ENCODE measurements at regions not wholly inside any gene's neighbourhood (a gene's known extent, or its start where the extent isn't known, plus 50 kb on each side); places are given as distances from the start of the nearest gene placed in this dataset.
A peak's percentile ranks its signal among the peaks of the same experiment; 100 is the strongest.
"Not testable (repeated sequence)": the region's sequence is repeated elsewhere in the genome, so short reads cannot be mapped to it uniquely, and the experiment has no call there.

DNA sequence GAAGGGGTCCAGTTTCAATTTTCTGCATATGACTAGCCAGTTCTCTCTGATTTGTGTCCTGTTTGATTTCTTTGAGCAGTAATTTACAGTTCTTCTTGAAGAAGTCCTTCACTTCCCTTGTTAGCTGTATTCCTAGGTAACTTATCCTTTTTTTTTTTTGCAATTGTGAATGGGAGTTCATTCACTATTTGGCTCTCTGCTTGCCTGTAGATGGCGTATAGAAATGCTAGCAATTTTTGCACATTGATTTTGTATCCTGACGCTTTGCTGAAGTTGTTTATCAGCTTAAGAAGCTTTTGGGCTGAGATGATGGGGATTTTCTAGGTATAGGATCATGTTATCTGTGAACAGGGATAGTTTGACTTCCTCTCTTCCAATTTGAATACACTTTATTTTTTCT is 77.6 kb upstream of the NID2 start:
- Histone ChIP-seq H3K4me3 (ENCODE audit: low read depth, low read length) (no peak overlapping the region), H3K27ac (ENCODE audit: low read depth, low read length) (no peak overlapping the region), H3K27me3 (ENCODE audit: control insufficient read depth, insufficient read depth, low read length) (peaks cover 18% of the 10 kb centered on the region), H3K9me3 (ENCODE audit: control insufficient read depth, insufficient read depth, low read length) (no peaks in the 10 kb centered on the region)
- DNase-seq (ENCODE audit: low read depth, low spot score) = no peak
- TF ChIP-seq, protein P1, sequence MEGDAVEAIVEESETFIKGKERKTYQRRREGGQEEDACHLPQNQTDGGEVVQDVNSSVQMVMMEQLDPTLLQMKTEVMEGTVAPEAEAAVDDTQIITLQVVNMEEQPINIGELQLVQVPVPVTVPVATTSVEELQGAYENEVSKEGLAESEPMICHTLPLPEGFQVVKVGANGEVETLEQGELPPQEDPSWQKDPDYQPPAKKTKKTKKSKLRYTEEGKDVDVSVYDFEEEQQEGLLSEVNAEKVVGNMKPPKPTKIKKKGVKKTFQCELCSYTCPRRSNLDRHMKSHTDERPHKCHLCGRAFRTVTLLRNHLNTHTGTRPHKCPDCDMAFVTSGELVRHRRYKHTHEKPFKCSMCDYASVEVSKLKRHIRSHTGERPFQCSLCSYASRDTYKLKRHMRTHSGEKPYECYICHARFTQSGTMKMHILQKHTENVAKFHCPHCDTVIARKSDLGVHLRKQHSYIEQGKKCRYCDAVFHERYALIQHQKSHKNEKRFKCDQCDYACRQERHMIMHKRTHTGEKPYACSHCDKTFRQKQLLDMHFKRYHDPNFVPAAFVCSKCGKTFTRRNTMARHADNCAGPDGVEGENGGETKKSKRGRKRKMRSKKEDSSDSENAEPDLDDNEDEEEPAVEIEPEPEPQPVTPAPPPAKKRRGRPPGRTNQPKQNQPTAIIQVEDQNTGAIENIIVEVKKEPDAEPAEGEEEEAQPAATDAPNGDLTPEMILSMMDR (IDR thresholded peaks at IDR 0.05; ENCODE audit: low read depth, low read length) = peak; percentile 51
- CTCF ChIA-PET = interaction anchor here (0.6 to 1.4 kb wide), 3 partner anchors 123 to 329 kb away, joined by 3 to 5 read pairs (median 5); no protein-coding TSS in a partner anchor
- POLR2A ChIA-PET = no interaction called here

DNA sequence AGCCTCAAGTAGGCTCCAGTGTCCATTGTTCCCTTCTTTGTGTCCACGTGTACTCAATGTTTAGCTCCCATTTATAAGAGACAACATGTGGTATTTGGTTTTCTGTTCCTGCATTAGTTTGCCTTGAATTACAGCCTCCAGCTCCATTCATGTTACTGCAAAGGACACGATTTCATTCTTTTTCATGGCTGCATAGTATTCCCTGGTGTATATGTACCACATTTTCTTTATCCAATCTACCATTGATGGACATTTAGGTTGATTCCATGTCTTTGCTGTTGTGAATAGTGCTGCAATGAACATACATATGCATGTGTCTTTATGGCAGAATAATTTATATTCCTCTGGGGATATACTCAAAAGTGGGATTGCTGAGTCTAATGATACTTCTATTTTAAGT is 75.2 kb upstream of the NID2 start:
- H3K27ac ChIP-seq (ENCODE audit: low read depth, low read length); POLR2A ChIA-PET; H3K9me3 ChIP-seq (ENCODE audit: control insufficient read depth, insufficient read depth, low read length); H3K4me3 ChIP-seq (ENCODE audit: low read depth, low read length); DNase-seq (ENCODE audit: low read depth, low spot score): not testable (repeated sequence)
- CTCF ChIA-PET = interaction anchor here (0.6 kb wide), 1 partner anchor 291 kb away, joined by 4 read pairs; no protein-coding TSS in a partner anchor
- H3K27me3 ChIP-seq (ENCODE audit: control insufficient read depth, insufficient read depth, low read length) = peaks cover 11% of the 10 kb centered on the region

DNA sequence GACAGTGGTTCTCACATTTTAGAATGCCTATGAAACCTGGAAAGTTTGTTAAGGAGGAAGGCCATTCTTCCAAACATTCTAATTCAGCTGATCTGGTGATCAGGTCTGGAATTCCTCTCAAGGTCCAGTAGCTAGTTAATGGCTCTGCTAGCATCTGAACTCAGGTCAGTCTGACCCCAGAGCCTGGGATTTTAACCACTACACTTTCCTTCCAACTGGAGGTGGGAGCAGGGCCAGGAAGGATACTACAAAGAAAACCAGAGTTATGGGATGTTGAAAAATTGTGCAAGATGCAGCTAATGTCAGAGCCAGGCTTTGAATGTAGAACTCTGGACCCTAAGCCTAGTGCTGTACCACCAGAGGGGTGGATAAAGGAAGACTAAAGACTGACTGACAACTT is 73.6 kb upstream of the NID2 start:
- Histone ChIP-seq H3K27ac (ENCODE audit: low read depth, low read length) (no peak overlapping the region), H3K9me3 (ENCODE audit: control insufficient read depth, insufficient read depth, low read length) (no peaks in the 10 kb centered on the region), H3K27me3 (ENCODE audit: control insufficient read depth, insufficient read depth, low read length) (no peaks in the 10 kb centered on the region), H3K4me3 (ENCODE audit: low read depth, low read length) (no peak overlapping the region)
- DNase-seq (ENCODE audit: low read depth, low spot score) = no peak
- CTCF ChIA-PET = no interaction called here
- POLR2A ChIA-PET = interaction anchor here (0.6 kb wide), 1 partner anchor 157 kb away, joined by 4 read pairs; no protein-coding TSS in a partner anchor
- TF ChIP-seq, protein P1 (IDR thresholded peaks at IDR 0.05; ENCODE audit: low read depth, low read length) = no peak

DNA sequence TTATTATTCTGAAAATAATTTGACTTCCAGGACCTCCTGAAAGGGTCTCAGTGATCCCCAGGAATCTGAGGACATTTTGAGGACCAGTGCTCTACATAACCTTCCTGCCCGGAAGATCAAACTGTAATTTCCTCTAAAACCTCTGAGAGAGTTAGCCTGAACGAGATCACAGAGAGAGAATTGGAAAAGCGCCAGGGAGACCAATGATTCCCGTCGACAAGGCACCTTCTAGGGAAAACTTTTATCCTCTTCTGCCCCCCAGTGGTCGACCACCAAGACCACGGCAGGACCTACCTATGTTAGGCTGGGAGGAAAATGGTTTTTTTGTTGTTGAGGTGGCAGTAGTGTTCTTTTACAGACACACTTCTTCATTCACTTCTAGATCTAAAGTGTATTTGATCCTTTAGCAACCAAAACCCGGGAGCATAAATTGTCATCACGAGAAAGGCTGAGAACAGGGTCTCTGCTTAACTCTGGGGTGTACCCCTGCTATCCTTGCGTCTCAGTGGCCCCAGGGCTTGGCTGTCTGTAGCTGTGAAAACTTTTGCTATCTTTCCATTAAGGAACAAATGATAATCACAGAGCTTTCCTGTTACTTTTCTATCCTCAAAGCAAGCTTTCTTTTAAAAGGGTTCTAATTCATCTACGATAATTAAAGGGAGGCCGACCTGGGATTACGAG is 62.9 kb upstream of the NID2 start:
- ChIA-PET CTCF (interaction anchor here (0.5 to 6.7 kb wide), 26 partner anchors 8 to 410 kb away, joined by 3 to 101 read pairs (median 5); partner anchors contain the start of gene NID2), POLR2A (interaction anchor here (0.6 to 1.5 kb wide), 3 partner anchors 62 to 817 kb away, joined by 3 to 8 read pairs (median 4); partner anchors contain the start of gene NID2)
- Histone ChIP-seq H3K4me3 (ENCODE audit: low read depth, low read length) (no peak overlapping the region), H3K27ac (ENCODE audit: low read depth, low read length) (no peak overlapping the region), H3K9me3 (ENCODE audit: control insufficient read depth, insufficient read depth, low read length) (no peaks in the 10 kb centered on the region), H3K27me3 (ENCODE audit: control insufficient read depth, insufficient read depth, low read length) (no peaks in the 10 kb centered on the region)
- peak; percentile 93 for DNase-seq (ENCODE audit: low read depth, low spot score)
- TF ChIP-seq, protein P1 (IDR thresholded peaks at IDR 0.05; ENCODE audit: low read depth, low read length) = peak; percentile 77

DNA sequence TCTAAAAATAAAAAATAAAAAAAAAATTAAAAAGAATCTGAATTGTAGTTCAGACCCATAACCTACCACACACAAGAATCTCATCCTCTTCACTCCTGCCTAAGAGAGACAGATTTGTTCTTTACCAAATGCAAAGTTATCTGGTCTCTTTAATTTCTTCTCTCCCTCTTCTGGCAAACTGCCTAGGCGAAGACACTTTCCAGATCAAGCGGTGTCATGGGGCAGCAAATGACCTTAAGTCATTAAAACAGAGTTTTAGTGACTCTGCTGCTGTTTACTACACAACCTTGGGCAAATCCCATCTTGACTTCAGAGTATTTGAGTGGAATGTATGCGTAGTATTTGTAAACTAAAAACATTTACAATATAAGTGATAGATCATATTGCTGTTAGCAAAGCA is 60.9 kb upstream of the NID2 start:
- CTCF ChIA-PET = interaction anchor here (0.6 to 6.7 kb wide), 3 partner anchors 70 to 138 kb away, joined by 3 to 101 read pairs (median 9); no protein-coding TSS in a partner anchor
- POLR2A ChIA-PET = interaction anchor here (0.6 kb wide), 1 partner anchor 104 kb away, joined by 3 read pairs; no protein-coding TSS in a partner anchor

More for the DNA sequence above, 60.9 kb upstream of the NID2 start:
- Histone ChIP-seq H3K27ac (ENCODE audit: low read depth, low read length) (no peak overlapping the region), H3K27me3 (ENCODE audit: control insufficient read depth, insufficient read depth, low read length) (no peaks in the 10 kb centered on the region), H3K4me3 (ENCODE audit: low read depth, low read length) (no peak overlapping the region), H3K9me3 (ENCODE audit: control insufficient read depth, insufficient read depth, low read length) (no peaks in the 10 kb centered on the region)
- TF ChIP-seq, protein P1 (IDR thresholded peaks at IDR 0.05; ENCODE audit: low read depth, low read length) = no peak
- no peak for DNase-seq (ENCODE audit: low read depth, low spot score)

All from AG04450 (cell line).